Ovary (tissue), 3 donors: ENCODE measurements at regions not wholly inside any gene's neighbourhood (a gene's known extent, or its start where the extent isn't known, plus 50 kb on each side); places are given as distances from the start of the nearest gene placed in this dataset.

ENCODE experiments used
- CTCF ChIP-seq, 3 donors: fragments of 450-650 bp in 2 of 3; fragments of 200-600 bp in 1 of 3; IDR thresholded peaks; one replicate each; pipeline versions ENCODE4 v1.5.1 to v1.8.0; 2016 to 2022; ENCODE audit warnings: antibody characterized with exemption in 3 of 3, mild to moderate bottlenecking in 1 of 3
- EP300 ChIP-seq: sonication (generic); formaldehyde crosslinking; IDR thresholded peaks from one replicate; pipeline ENCODE4 v1.6.1; 2017; ENCODE audit warnings: antibody characterized with exemption
- POLR2A ChIP-seq: fragments of 450-650 bp; IDR thresholded peaks from one replicate; pipeline ENCODE4 v1.6.1; 2017; ENCODE audit warnings: antibody characterized with exemption, mild to moderate bottlenecking, moderate library complexity
- donor health status: DM: no; HTN: no; CAD: no.

GRCh38 chr6:90896075-90896547, 309.2 kb upstream of the MAP3K7 start:
- TF ChIP-seq CTCF (IDR thresholded peaks at IDR 0.05) (no peak), POLR2A (no peak), EP300 (no peak)
